ENCODE measurements at regions not wholly inside any gene's neighbourhood (a gene's known extent, or its start where the extent isn't known, plus 50 kb on each side); places are given as distances from the start of the nearest gene placed in this dataset.
"Not testable (repeated sequence)": the region's sequence is repeated elsewhere in the genome, so short reads cannot be mapped to it uniquely, and the experiment has no call there.

DNA sequence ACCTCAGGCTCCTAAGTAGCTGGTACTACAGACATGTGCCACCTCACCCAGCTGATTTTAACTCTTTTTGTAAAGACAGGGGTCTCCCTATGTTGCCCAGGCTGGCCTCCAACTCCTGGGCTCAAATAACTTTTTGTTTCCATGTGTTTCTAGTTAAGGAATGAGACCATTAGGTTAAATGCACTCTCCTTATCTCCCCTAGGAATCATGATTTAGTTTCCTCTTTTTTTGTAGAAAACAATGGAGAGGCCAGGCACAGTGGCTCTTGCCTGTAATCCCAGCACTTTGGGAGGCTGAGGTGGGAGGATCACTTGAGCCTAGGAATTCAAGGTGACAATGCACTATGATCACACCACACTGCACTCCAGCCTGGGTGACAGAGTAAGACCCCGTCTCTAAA is 198.8 kb upstream of the C2CD4B start:
- H3K27me3 Mint-ChIP-seq (ENCODE audit: unreplicated experiment), result peaks cover 42% of the 10 kb centered on the region
- TF ChIP-seq, protein P1, sequence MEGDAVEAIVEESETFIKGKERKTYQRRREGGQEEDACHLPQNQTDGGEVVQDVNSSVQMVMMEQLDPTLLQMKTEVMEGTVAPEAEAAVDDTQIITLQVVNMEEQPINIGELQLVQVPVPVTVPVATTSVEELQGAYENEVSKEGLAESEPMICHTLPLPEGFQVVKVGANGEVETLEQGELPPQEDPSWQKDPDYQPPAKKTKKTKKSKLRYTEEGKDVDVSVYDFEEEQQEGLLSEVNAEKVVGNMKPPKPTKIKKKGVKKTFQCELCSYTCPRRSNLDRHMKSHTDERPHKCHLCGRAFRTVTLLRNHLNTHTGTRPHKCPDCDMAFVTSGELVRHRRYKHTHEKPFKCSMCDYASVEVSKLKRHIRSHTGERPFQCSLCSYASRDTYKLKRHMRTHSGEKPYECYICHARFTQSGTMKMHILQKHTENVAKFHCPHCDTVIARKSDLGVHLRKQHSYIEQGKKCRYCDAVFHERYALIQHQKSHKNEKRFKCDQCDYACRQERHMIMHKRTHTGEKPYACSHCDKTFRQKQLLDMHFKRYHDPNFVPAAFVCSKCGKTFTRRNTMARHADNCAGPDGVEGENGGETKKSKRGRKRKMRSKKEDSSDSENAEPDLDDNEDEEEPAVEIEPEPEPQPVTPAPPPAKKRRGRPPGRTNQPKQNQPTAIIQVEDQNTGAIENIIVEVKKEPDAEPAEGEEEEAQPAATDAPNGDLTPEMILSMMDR (IDR thresholded peaks at IDR 0.05; ENCODE audit: unreplicated experiment), result no peak
- H3K27ac Mint-ChIP-seq (ENCODE audit: unreplicated experiment), result no peak overlapping the region
- no TSS peak for BruUV-seq (replicated peaks)
- intact Hi-C loops (cut with micrococcal nuclease; ENCODE audit: unreplicated experiment), result no loop called here
- no peak for DNase-seq
- H3K4me1 Mint-ChIP-seq (ENCODE audit: low read depth, unreplicated experiment), result no peaks in the 10 kb centered on the region
- no peaks in the 10 kb centered on the region for H3K9me3 Mint-ChIP-seq (ENCODE audit: low read depth, unreplicated experiment)
- H3K36me3 Mint-ChIP-seq (ENCODE audit: insufficient read depth, unreplicated experiment), result no peaks in the 10 kb centered on the region
- CTCF ChIA-PET, result no interaction called here
- no peak overlapping the region for H3K4me3 Mint-ChIP-seq (ENCODE audit: low read depth, unreplicated experiment)

DNA sequence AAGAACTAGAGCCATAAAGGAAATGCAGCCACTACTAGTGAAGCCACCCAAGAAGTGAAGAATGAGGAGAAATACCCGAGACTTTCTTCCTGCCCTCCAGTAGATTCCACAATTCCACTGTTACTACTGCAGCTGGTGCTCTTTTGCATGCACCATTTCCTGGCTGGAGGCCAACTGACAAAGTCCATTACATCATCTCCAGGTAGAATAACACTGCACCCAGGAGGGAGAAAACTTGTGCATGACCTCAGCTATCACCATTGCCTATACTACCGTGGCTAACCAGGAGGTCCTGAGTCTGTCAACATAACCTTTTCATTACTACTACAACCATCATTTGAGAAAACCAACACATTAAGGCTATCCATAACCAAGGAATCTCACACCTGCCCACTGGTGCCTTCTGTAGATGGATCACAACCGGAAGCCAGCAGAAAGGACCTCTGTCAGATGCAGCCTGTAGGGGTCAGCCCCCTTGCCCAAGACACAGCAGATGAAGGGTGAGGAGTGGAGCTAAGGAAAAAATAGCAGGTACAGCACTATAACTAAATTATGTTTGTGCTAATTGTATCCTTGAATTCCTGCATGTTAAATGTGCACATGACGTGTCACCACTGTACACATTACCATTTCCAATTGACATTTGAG is 200.8 kb upstream of the C2CD4B start:
- H3K9me3 Mint-ChIP-seq (ENCODE audit: low read depth, unreplicated experiment), result no peaks in the 10 kb centered on the region
- H3K27me3 Mint-ChIP-seq (ENCODE audit: unreplicated experiment), result peaks cover 29% of the 10 kb centered on the region
- BruUV-seq (replicated peaks), result no TSS peak
- no peak overlapping the region for H3K4me3 Mint-ChIP-seq (ENCODE audit: low read depth, unreplicated experiment)
- H3K27ac Mint-ChIP-seq (ENCODE audit: unreplicated experiment), result no peak overlapping the region
- peak; percentile 60 for DNase-seq
- no peaks in the 10 kb centered on the region for H3K36me3 Mint-ChIP-seq (ENCODE audit: insufficient read depth, unreplicated experiment)
- H3K4me1 Mint-ChIP-seq (ENCODE audit: low read depth, unreplicated experiment), result no peaks in the 10 kb centered on the region
- CTCF ChIA-PET, result no interaction called here
- TF ChIP-seq, protein P1 (IDR thresholded peaks at IDR 0.05; ENCODE audit: unreplicated experiment), result no peak
- intact Hi-C loops (cut with micrococcal nuclease; ENCODE audit: unreplicated experiment), result no loop called here

DNA sequence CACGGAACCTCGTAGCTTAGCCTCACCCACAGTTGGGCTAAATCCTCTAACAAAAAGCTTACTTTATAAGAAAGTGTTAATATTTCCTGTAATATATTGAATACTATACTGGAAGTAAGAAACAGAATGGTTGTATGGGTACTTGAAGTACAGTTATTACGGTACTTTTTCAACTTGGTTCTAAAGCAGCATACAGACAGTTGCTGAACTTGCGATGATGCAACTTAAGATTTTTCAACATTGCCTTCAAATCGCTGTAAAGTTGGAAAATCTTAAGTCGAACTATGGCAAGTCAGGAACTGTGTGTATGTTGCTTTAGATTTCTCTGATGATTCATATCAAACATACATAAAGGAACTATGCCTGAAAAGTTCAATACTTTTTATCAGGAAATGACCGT is 204.4 kb upstream of the C2CD4B start:
- Mint-ChIP-seq H3K9me3 (ENCODE audit: low read depth, unreplicated experiment) (no peaks in the 10 kb centered on the region), H3K4me3 (ENCODE audit: low read depth, unreplicated experiment) (no peak overlapping the region), H3K27me3 (ENCODE audit: unreplicated experiment) (peaks cover 15% of the 10 kb centered on the region), H3K27ac (ENCODE audit: unreplicated experiment) (no peak overlapping the region), H3K36me3 (ENCODE audit: insufficient read depth, unreplicated experiment) (no peaks in the 10 kb centered on the region), H3K4me1 (ENCODE audit: low read depth, unreplicated experiment) (no peaks in the 10 kb centered on the region)
- TF ChIP-seq, protein P1 (IDR thresholded peaks at IDR 0.05; ENCODE audit: unreplicated experiment), result no peak
- intact Hi-C loops (cut with micrococcal nuclease; ENCODE audit: unreplicated experiment), result no loop called here
- CTCF ChIA-PET, result no interaction called here
- no TSS peak for BruUV-seq (replicated peaks)
- no peak for DNase-seq

DNA sequence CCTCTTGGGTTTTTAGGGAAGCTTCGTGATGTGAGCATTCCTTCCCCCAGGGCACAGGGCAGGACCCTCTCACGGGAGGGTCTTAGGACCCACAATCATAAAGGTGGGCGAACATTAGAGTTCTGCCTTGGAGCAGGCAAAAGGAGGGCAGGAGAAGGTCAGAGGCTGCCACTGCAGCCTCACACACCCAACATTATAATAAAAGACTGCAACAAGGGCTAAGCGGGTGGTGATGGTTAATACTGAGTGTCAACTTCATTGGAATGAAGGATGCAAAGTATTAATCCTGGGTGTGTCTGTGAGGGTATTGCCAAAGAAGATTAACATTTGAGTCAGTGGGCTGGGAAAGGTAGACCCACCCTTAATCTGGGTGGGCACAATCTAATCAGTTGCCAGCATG is 206.6 kb upstream of the C2CD4B start:
- BruUV-seq (replicated peaks); H3K4me3 Mint-ChIP-seq (ENCODE audit: low read depth, unreplicated experiment); H3K36me3 Mint-ChIP-seq (ENCODE audit: insufficient read depth, unreplicated experiment); H3K4me1 Mint-ChIP-seq (ENCODE audit: low read depth, unreplicated experiment); H3K27ac Mint-ChIP-seq (ENCODE audit: unreplicated experiment); DNase-seq; intact Hi-C loops (cut with micrococcal nuclease; ENCODE audit: unreplicated experiment); CTCF ChIA-PET; H3K9me3 Mint-ChIP-seq (ENCODE audit: low read depth, unreplicated experiment): not testable (repeated sequence)
- peaks cover 15% of the 10 kb centered on the region for H3K27me3 Mint-ChIP-seq (ENCODE audit: unreplicated experiment)

DNA sequence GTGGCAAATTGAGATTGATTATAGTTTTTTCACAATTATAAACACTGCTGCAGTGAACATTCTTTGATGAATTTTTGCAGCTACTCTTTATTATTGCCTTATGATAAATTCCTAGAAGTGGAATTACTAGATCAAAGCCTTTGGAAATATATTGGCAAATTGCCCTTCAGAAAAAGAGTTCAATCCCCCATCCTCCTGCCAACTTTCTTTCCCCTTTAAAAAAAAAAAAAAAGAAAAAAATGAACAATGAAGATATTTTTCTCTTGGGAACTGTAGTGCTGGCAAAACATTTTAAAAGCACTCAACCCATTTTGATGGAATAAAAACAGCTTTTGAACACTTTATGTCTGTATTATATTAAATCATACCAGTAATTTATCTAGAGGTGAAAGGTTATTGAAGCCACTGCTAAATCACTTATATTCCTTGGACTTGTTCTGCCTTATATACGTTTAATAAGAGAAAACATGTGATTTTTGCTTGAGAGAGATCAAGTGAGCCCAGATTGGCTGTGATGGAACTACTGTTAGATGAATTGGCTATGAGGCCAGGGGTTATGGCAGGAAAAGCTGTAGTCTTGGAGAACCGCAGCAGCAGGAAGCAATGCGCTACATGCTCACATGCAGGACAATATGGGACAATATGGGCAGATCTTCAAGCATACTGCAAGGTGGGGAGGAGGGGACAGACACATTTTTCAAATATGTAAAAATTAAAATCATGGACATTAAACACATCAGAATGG is 212.8 kb upstream of the C2CD4B start:
- no peak overlapping the region for H3K4me3 Mint-ChIP-seq (ENCODE audit: low read depth, unreplicated experiment)
- peaks cover 37% of the 10 kb centered on the region for H3K27me3 Mint-ChIP-seq (ENCODE audit: unreplicated experiment)
- TF ChIP-seq, protein P1 (IDR thresholded peaks at IDR 0.05; ENCODE audit: unreplicated experiment), result no peak
- no peaks in the 10 kb centered on the region for H3K9me3 Mint-ChIP-seq (ENCODE audit: low read depth, unreplicated experiment)
- BruUV-seq (replicated peaks), result no TSS peak
- intact Hi-C loops (cut with micrococcal nuclease; ENCODE audit: unreplicated experiment), result no loop called here
- no peaks in the 10 kb centered on the region for H3K36me3 Mint-ChIP-seq (ENCODE audit: insufficient read depth, unreplicated experiment)
- no peak overlapping the region for H3K27ac Mint-ChIP-seq (ENCODE audit: unreplicated experiment)
- no peak for DNase-seq
- CTCF ChIA-PET, result interaction anchor here (0.8 kb wide), 1 partner anchor 474 kb away, joined by 6 read pairs; no protein-coding TSS in a partner anchor
- H3K4me1 Mint-ChIP-seq (ENCODE audit: low read depth, unreplicated experiment), result no peaks in the 10 kb centered on the region

All from Calu3 (cell line).